ENCODE measurements at regions not wholly inside any gene's neighbourhood (a gene's known extent, or its start where the extent isn't known, plus 50 kb on each side); places are given as distances from the start of the nearest gene placed in this dataset.

DNA sequence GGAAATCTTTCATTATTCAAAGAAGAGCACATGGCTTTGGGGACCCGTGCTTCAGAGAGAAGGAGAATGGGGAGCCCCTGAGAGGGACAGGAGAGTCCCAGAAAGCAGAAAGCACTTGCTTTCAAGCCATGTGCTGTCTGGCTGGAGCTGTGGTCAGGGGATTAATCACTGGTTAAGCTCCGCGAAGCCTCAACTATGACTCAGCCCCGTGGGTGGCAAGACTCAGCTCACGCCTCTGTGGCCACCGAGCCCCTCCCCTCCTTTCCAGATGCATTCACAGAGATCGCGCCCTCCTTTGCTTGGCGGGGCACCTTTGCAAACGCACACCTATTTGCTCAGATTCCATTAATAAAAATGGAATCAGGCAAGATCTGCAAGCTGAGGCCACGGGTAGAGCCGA, 202.9 kb upstream of the TCERG1L start:
- no peaks in the 10 kb centered on the region for H3K4me1 ChIP-seq (ENCODE audit: control insufficient read depth in 5 of 5, insufficient read depth in 5 of 5, low read length in 5 of 5)
- H3K27me3 ChIP-seq (ENCODE audit: control insufficient read depth in 5 of 5, insufficient read depth in 4 of 5, low read length in 5 of 5), result peaks cover 0 to 13% (median 11%) of the 10 kb centered on the region in 5 donors
- H3K27ac ChIP-seq (ENCODE audit: low read depth, low read length), result no peak overlapping the region
- no peaks in the 10 kb centered on the region for H3K36me3 ChIP-seq (ENCODE audit: control insufficient read depth in 5 of 5, insufficient read depth in 5 of 5, low read length in 5 of 5)
- H3K9me3 ChIP-seq (ENCODE audit: control insufficient read depth in 5 of 5, low read length in 5 of 5), result peaks cover 0 to 11% (median 7%) of the 10 kb centered on the region in 5 donors
- no peak overlapping the region for H3K4me3 ChIP-seq (ENCODE audit: low read depth in 1 of 5, low read length in 5 of 5)
- H3K9ac ChIP-seq (ENCODE audit: low read length in 5 of 5), result no peak overlapping the region

DNA sequence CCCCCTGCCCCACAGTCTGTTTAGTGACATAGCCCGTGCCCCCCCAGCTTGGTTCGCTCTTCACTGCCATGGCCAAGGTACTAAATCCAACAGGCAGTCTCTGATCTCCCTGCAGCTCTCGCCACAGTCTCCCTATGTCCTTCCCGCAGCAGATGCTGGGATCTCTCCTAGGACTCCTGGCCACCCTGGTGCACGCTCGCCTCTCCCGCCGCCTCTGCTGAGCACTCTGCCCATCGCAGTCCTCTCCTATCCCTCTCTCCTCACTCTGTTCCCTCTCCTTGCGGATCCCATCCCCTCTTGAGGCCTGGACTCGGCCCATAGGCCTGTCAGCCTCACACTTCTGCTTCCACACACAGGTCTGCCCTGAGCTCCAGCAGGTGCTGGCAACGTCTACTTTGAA, 204.8 kb upstream of the TCERG1L start:
- Histone ChIP-seq H3K27ac (ENCODE audit: low read depth, low read length) (no peak overlapping the region), H3K36me3 (ENCODE audit: control insufficient read depth in 5 of 5, insufficient read depth in 5 of 5, low read length in 5 of 5) (no peaks in the 10 kb centered on the region), H3K9ac (ENCODE audit: low read length in 5 of 5) (no peak overlapping the region), H3K4me1 (ENCODE audit: control insufficient read depth in 5 of 5, insufficient read depth in 5 of 5, low read length in 5 of 5) (no peaks in the 10 kb centered on the region), H3K4me3 (ENCODE audit: low read depth in 1 of 5, low read length in 5 of 5) (no peak overlapping the region), H3K9me3 (ENCODE audit: control insufficient read depth in 5 of 5, low read length in 5 of 5) (peaks cover 0 to 7% (median 0%) of the 10 kb centered on the region in 5 donors), H3K27me3 (ENCODE audit: control insufficient read depth in 5 of 5, insufficient read depth in 4 of 5, low read length in 5 of 5) (peaks cover 0 to 19% (median 11%) of the 10 kb centered on the region in 5 donors)

DNA sequence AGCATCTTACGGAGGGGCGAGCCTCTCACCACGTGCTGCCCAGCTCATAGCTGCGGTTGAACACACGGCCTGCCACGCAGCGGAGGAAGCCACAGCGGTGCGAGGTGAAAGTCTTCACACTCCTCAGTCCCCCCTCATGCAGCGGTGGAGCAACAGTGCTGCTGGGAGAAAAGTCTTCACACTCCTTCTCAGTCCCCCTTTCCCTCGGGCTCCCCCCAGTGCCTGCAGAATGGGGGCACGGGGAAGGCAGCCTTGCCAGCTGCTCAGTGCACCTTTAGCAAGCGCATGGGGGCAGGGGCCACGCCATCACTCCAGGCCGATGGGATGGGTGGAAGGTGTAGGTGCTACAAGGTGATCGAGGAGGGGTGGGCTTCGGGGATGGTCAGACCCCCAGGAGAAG, 206.3 kb upstream of the TCERG1L start:
- H3K36me3 ChIP-seq (ENCODE audit: control insufficient read depth in 5 of 5, insufficient read depth in 5 of 5, low read length in 5 of 5), result no peaks in the 10 kb centered on the region
- no peaks in the 10 kb centered on the region for H3K4me1 ChIP-seq (ENCODE audit: control insufficient read depth in 5 of 5, insufficient read depth in 5 of 5, low read length in 5 of 5)
- no peaks in the 10 kb centered on the region for H3K9me3 ChIP-seq (ENCODE audit: control insufficient read depth in 5 of 5, low read length in 5 of 5)
- peaks cover 0 to 19% (median 11%) of the 10 kb centered on the region in 5 donors for H3K27me3 ChIP-seq (ENCODE audit: control insufficient read depth in 5 of 5, insufficient read depth in 4 of 5, low read length in 5 of 5)
- no peak overlapping the region for H3K9ac ChIP-seq (ENCODE audit: low read length in 5 of 5)
- no peak overlapping the region for H3K4me3 ChIP-seq (ENCODE audit: low read depth in 1 of 5, low read length in 5 of 5)
- no peak overlapping the region for H3K27ac ChIP-seq (ENCODE audit: low read depth, low read length)

DNA sequence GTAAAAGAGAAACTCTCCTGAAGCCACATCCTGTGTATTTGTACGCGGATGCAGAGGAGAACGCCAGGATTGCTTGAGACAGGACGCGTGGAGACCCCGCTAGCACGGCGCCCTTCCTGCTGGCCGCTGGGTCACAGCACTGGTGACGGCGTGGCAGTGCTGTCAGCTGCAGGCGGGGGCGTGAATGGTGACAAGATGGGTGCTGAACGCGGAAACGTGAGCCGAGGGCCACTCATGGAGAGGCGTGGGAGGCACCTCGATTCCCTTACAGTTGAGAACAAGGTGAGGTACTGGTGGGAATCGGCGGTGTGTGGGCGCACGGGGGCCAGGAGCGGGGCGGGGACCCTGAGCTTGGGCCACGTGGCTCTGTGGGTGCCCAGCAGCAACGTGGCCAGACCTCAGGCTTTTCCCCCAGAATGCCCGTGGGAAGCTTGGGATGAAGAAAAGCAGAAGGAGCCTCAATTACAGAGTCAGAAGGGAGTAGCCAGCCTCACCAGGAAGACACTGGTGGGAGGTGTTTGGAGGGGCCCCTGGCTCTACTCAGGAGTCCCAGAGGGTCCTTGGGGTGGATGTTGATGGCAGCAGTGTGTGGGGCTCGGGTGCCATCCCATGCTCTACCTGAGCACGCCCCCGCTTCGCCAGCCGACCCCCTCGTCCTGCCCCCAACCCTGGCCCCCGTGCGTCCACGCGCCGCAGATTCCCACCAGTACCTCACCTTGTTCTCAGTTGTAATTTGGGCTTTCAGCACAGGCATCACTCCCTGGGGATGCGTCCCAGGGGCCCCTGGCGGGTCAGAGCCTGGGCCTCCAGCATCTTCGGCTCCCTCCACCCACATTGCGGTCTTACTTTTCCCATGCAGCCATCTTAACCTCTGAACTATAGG, 208.4 kb upstream of the TCERG1L start:
- Histone ChIP-seq H3K9ac (ENCODE audit: low read length in 5 of 5) (no peak overlapping the region), H3K4me1 (ENCODE audit: control insufficient read depth in 5 of 5, insufficient read depth in 5 of 5, low read length in 5 of 5) (no peaks in the 10 kb centered on the region), H3K27ac (ENCODE audit: low read depth, low read length) (no peak overlapping the region)

DNA sequence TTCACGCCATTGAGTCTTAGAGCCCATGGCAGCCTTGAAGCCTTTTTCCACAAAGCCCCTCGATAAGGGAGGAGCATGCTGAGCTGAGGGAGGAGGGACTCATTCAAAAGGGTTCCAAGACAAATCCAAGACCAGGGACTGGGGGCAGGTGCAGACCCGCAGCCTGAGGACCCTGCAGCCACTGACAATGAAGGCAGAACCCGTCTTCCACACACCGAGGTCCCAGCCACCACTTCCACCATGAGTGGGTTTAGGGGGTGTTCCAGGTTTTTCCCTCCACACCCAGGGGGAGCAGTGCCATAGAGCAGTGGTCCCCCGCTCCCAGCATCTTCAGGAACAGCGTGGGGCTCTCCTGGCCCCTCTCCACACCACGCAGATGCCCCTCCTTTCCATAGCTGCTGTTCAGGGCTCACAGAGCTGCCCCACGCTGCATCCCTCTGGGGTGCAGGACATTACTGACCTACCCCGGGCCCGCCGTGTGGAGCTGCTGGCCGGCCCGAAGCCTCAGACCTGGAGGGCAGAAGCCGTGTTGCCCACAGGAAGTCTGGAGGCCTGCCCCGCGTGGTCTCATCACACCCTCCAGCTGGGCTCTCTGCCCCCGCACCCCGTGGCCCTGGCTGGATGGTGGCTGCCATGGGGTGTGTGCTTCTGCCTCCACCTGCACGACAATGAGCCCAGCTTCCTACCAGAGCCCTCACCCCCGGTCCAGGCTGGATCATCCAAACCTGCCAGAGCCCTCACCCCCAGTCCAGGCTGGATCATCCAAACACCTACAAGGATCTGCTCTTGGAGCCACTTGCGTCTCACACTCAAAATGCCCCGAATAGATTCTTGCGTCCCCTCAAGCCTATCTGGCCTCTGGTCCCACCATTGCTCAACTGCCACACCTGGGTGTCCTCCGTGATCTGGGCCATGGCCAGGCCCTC, 220.0 kb upstream of the TCERG1L start:
- no peak overlapping the region for H3K4me3 ChIP-seq (ENCODE audit: low read depth in 1 of 5, low read length in 5 of 5)
- no peaks in the 10 kb centered on the region for H3K4me1 ChIP-seq (ENCODE audit: control insufficient read depth in 5 of 5, insufficient read depth in 5 of 5, low read length in 5 of 5)
- no peak overlapping the region for H3K27ac ChIP-seq (ENCODE audit: low read depth, low read length)
- H3K9ac ChIP-seq (ENCODE audit: low read length in 5 of 5), result no peak overlapping the region
- no peaks in the 10 kb centered on the region for H3K36me3 ChIP-seq (ENCODE audit: control insufficient read depth in 5 of 5, insufficient read depth in 5 of 5, low read length in 5 of 5)
- H3K27me3 ChIP-seq (ENCODE audit: control insufficient read depth in 5 of 5, insufficient read depth in 4 of 5, low read length in 5 of 5), result peaks cover 3 to 12% (median 5%) of the 10 kb centered on the region in 5 donors
- no peaks in the 10 kb centered on the region for H3K9me3 ChIP-seq (ENCODE audit: control insufficient read depth in 5 of 5, low read length in 5 of 5)

More for the DNA sequence above, 208.4 kb upstream of the TCERG1L start:
- H3K9me3 ChIP-seq (ENCODE audit: control insufficient read depth in 5 of 5, low read length in 5 of 5), result peaks cover 0 to 7% (median 2%) of the 10 kb centered on the region in 5 donors
- H3K36me3 ChIP-seq (ENCODE audit: control insufficient read depth in 5 of 5, insufficient read depth in 5 of 5, low read length in 5 of 5), result no peaks in the 10 kb centered on the region
- peaks cover 0 to 15% (median 8%) of the 10 kb centered on the region in 5 donors for H3K27me3 ChIP-seq (ENCODE audit: control insufficient read depth in 5 of 5, insufficient read depth in 4 of 5, low read length in 5 of 5)
- H3K4me3 ChIP-seq (ENCODE audit: low read depth in 1 of 5, low read length in 5 of 5), result no peak overlapping the region

DNA sequence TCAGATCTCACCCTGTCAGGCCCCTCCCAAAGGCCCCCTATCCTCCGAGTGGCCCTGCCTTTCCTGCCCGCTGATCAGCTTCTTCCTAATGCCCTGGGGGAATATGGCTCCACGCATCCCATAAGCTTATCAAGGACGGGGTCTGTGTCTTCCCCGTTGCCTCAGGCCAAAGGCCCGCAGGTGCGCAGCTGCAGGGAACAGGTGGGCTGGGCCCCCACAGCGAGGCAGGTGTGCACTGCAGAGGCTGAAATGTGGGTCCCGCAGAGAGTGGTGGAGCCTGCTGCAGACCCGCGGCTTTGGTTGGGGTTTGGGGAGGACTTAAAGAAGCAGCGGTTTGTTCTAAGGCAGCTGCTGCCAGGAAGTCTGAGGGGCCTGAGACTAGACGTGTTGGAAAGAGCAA, 220.8 kb upstream of the TCERG1L start:
- Histone ChIP-seq H3K4me1 (ENCODE audit: control insufficient read depth in 5 of 5, insufficient read depth in 5 of 5, low read length in 5 of 5) (no peaks in the 10 kb centered on the region), H3K9me3 (ENCODE audit: control insufficient read depth in 5 of 5, low read length in 5 of 5) (no peaks in the 10 kb centered on the region), H3K4me3 (ENCODE audit: low read depth in 1 of 5, low read length in 5 of 5) (no peak overlapping the region), H3K9ac (ENCODE audit: low read length in 5 of 5) (no peak overlapping the region), H3K27ac (ENCODE audit: low read depth, low read length) (no peak overlapping the region), H3K27me3 (ENCODE audit: control insufficient read depth in 5 of 5, insufficient read depth in 4 of 5, low read length in 5 of 5) (peaks cover 3 to 12% (median 5%) of the 10 kb centered on the region in 5 donors), H3K36me3 (ENCODE audit: control insufficient read depth in 5 of 5, insufficient read depth in 5 of 5, low read length in 5 of 5) (no peaks in the 10 kb centered on the region)

DNA sequence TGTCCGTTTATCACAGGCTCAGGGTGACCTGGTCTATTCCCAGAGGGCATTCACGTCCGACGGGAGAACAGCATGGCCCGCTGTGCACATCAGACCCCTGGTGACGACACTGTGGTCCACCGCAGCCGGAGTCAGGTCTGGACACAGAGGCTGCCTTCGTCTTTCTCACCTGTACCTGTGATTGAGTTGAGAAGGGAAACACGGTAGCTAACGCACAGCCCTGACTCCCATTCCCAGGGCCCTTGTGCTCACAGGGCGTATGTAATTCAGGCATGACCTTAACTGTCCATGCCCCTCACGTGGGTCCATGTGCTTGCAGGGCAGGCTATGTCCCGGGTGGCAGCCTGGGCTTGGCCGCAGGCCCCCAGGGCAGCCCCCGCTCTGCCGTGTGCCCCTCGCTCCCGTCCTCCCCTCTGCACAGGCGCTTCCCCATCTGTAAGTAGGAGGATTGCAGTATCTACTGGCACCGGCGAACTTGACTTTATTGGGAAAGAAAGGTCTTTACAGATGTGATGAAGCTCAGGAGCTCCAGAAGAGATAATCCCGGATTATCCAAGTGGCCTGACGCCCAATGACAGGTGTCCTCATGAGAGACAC, 221.3 kb upstream of the TCERG1L start:
- H3K27me3 ChIP-seq (ENCODE audit: control insufficient read depth in 5 of 5, insufficient read depth in 4 of 5, low read length in 5 of 5), result peaks cover 3 to 12% (median 5%) of the 10 kb centered on the region in 5 donors

DNA sequence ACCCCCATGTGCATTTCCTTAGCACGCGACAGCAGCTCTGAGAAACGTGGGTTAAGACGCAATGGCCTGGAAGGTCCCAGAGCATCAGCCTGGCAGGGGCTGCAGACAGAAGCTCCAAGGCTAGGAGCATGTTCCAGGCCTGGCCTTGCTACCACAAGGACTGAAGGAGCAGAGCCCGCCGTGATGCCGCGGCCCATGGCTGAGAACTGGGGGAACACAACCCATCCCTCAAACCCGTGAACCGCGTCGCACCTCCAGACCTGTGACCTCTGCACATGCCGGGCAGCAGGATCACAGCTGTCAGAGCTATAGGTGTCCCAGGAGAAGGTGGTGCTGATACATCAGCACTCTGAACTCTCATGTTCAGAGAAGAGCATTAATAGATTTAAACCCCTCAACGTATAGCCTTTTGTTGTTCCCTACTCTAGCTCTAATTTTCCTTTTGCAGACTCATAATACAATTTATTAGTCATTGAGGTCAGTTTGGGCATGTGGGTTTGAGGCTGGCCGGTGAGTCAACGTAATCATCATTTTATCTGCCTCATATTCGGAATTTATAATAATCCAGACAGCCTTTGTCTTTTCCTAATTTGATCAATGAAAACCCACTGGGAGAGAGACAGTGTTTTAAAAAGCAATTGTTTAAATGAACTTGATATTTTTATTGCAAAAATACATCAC, 222.5 kb upstream of the TCERG1L start:
- no peak overlapping the region for H3K4me3 ChIP-seq (ENCODE audit: low read depth in 1 of 5, low read length in 5 of 5)
- H3K27ac ChIP-seq (ENCODE audit: low read depth, low read length), result no peak overlapping the region
- no peaks in the 10 kb centered on the region for H3K4me1 ChIP-seq (ENCODE audit: control insufficient read depth in 5 of 5, insufficient read depth in 5 of 5, low read length in 5 of 5)
- peaks cover 3 to 12% (median 5%) of the 10 kb centered on the region in 5 donors for H3K27me3 ChIP-seq (ENCODE audit: control insufficient read depth in 5 of 5, insufficient read depth in 4 of 5, low read length in 5 of 5)
- H3K9me3 ChIP-seq (ENCODE audit: control insufficient read depth in 5 of 5, low read length in 5 of 5), result no peaks in the 10 kb centered on the region
- no peak overlapping the region for H3K9ac ChIP-seq (ENCODE audit: low read length in 5 of 5)
- no peaks in the 10 kb centered on the region for H3K36me3 ChIP-seq (ENCODE audit: control insufficient read depth in 5 of 5, insufficient read depth in 5 of 5, low read length in 5 of 5)

More for the DNA sequence above, 221.3 kb upstream of the TCERG1L start:
- no peaks in the 10 kb centered on the region for H3K4me1 ChIP-seq (ENCODE audit: control insufficient read depth in 5 of 5, insufficient read depth in 5 of 5, low read length in 5 of 5)
- H3K4me3 ChIP-seq (ENCODE audit: low read depth in 1 of 5, low read length in 5 of 5), result no peak overlapping the region
- H3K9ac ChIP-seq (ENCODE audit: low read length in 5 of 5), result no peak overlapping the region
- no peak overlapping the region for H3K27ac ChIP-seq (ENCODE audit: low read depth, low read length)
- no peaks in the 10 kb centered on the region for H3K9me3 ChIP-seq (ENCODE audit: control insufficient read depth in 5 of 5, low read length in 5 of 5)
- no peaks in the 10 kb centered on the region for H3K36me3 ChIP-seq (ENCODE audit: control insufficient read depth in 5 of 5, insufficient read depth in 5 of 5, low read length in 5 of 5)

DNA sequence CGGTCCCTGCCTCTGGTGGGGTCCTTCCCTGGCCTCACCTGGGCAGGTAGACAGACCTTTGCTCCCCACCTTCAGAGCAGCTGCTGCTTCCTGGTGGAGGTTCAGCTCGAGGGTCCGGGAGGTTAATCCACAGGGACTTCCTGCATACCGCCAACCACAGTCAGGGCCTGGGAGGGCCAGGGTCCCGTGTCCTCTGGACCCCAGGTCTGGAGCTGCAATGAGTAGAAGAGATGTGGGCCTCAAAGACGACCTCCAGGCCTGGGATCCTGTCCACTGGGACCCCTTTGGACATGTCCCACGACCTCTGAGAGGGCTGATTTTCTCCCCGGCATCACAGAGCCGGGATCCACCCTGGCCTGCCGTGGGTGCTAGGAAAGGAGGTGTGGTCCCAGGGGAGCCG, 223.3 kb upstream of the TCERG1L start:
- no peaks in the 10 kb centered on the region for H3K36me3 ChIP-seq (ENCODE audit: control insufficient read depth in 5 of 5, insufficient read depth in 5 of 5, low read length in 5 of 5)
- H3K9me3 ChIP-seq (ENCODE audit: control insufficient read depth in 5 of 5, low read length in 5 of 5), result no peaks in the 10 kb centered on the region
- H3K9ac ChIP-seq (ENCODE audit: low read length in 5 of 5), result no peak overlapping the region
- peaks cover 3 to 12% (median 5%) of the 10 kb centered on the region in 5 donors for H3K27me3 ChIP-seq (ENCODE audit: control insufficient read depth in 5 of 5, insufficient read depth in 4 of 5, low read length in 5 of 5)
- H3K4me1 ChIP-seq (ENCODE audit: control insufficient read depth in 5 of 5, insufficient read depth in 5 of 5, low read length in 5 of 5), result no peaks in the 10 kb centered on the region
- no peak overlapping the region for H3K27ac ChIP-seq (ENCODE audit: low read depth, low read length)
- no peak overlapping the region for H3K4me3 ChIP-seq (ENCODE audit: low read depth in 1 of 5, low read length in 5 of 5)
